HAP-1 (cell line): ENCODE measurements at regions not wholly inside any gene's neighbourhood (a gene's known extent, or its start where the extent isn't known, plus 50 kb on each side); places are given as distances from the start of the nearest gene placed in this dataset.

ENCODE experiments used
- DNase-seq, 2 experiments: peaks; one replicate each; pipeline ENCODE4 v3.0.0-alpha.2; 2016 to 2020; ENCODE audit warnings: low spot score in 2 of 2
- H3K27me3 ChIP-seq: fragments of 250-450 bp; sonication (Bioruptor Pico); 2 replicates; pipeline ENCODE4 v1.5.1; 2020; ENCODE audit warnings: low read depth, mild to moderate bottlenecking, moderate library complexity
- H3K36me3 ChIP-seq: fragments of 250-450 bp; sonication (Bioruptor Pico); replicated peaks from 2 replicates; pipeline ENCODE4 v1.5.1; 2020; ENCODE audit warnings: mild to moderate bottlenecking
- H3K4me1 ChIP-seq: fragments of 250-450 bp; sonication (Bioruptor Pico); 2 replicates; pipeline ENCODE4 v1.5.1; 2020; ENCODE audit warnings: mild to moderate bottlenecking
- H3K4me3 ChIP-seq: fragments of 250-450 bp; sonication (Bioruptor Pico); 2 replicates; pipeline ENCODE4 v1.5.1; 2020; ENCODE audit warnings: mild to moderate bottlenecking, moderate library complexity
- H3K9me3 ChIP-seq: fragments of 250-450 bp; sonication (Bioruptor Pico); 2 replicates; pipeline ENCODE4 v1.5.1; 2020; ENCODE audit warnings: mild to moderate bottlenecking, moderate library complexity
- in situ Hi-C: fragments of 300-500 bp; cut with MboI; formaldehyde crosslinking; loops from 3 replicates; pipeline ENCODE4 v1.14.3; 2020; ENCODE audit warnings: low sequenced_read_pairs, inconsistent platforms, mixed read lengths

GRCh38 chr6:968791-969190, 275.9 kb upstream of the EXOC2 start:
- Histone ChIP-seq H3K4me1 (no peaks in the 10 kb centered on the region), H3K9me3 (no peaks in the 10 kb centered on the region), H3K4me3 (no peak overlapping the region), H3K27me3 (no peaks in the 10 kb centered on the region), H3K36me3 (no peaks in the 10 kb centered on the region)
- in situ Hi-C loops: no loop called here
- no peak for DNase-seq

GRCh38 chr6:967701-968100, 274.8 kb upstream of the EXOC2 start:
- Histone ChIP-seq H3K36me3 (no peaks in the 10 kb centered on the region), H3K27me3 (no peaks in the 10 kb centered on the region), H3K9me3 (no peaks in the 10 kb centered on the region), H3K4me3 (no peak overlapping the region), H3K4me1 (no peaks in the 10 kb centered on the region)
- DNase-seq: no peak
- in situ Hi-C loops: no loop called here

GRCh38 chr6:965343-965742, 272.4 kb upstream of the EXOC2 start:
- Histone ChIP-seq H3K36me3 (no peaks in the 10 kb centered on the region), H3K4me1 (no peaks in the 10 kb centered on the region), H3K9me3 (no peaks in the 10 kb centered on the region), H3K4me3 (no peak overlapping the region), H3K27me3 (no peaks in the 10 kb centered on the region)
- in situ Hi-C loops: no loop called here
- DNase-seq: no peak

- H3K4me3 ChIP-seq: no peak overlapping the region
- H3K27me3 ChIP-seq: no peaks in the 10 kb centered on the region
- no peaks in the 10 kb centered on the region for H3K9me3 ChIP-seq
- no peaks in the 10 kb centered on the region for H3K4me1 ChIP-seq
- no peaks in the 10 kb centered on the region for H3K36me3 ChIP-seq
- no peak for DNase-seq
- in situ Hi-C loops: no loop called here
These were observed 270.5 kb upstream of the EXOC2 start for GRCh38 chr6:963456-963855.

- Histone ChIP-seq H3K4me3 (no peak overlapping the region), H3K4me1 (no peaks in the 10 kb centered on the region), H3K36me3 (no peaks in the 10 kb centered on the region), H3K9me3 (no peaks in the 10 kb centered on the region), H3K27me3 (no peaks in the 10 kb centered on the region)
- no peak for DNase-seq
- in situ Hi-C loops: no loop called here
These were observed 268.5 kb upstream of the EXOC2 start for GRCh38 chr6:961407-961960.

GRCh38 chr6:960356-960755, 267.4 kb upstream of the EXOC2 start:
- H3K9me3 ChIP-seq: no peaks in the 10 kb centered on the region
- DNase-seq: no peak
- H3K4me1 ChIP-seq: no peaks in the 10 kb centered on the region
- H3K4me3 ChIP-seq: no peak overlapping the region
- H3K27me3 ChIP-seq: no peaks in the 10 kb centered on the region
- in situ Hi-C loops: no loop called here
- H3K36me3 ChIP-seq: no peaks in the 10 kb centered on the region

GRCh38 chr6:958488-958887, 265.5 kb upstream of the EXOC2 start:
- no peak overlapping the region for H3K4me3 ChIP-seq
- H3K9me3 ChIP-seq: no peaks in the 10 kb centered on the region
- H3K36me3 ChIP-seq: no peaks in the 10 kb centered on the region
- no peak for DNase-seq
- H3K4me1 ChIP-seq: no peaks in the 10 kb centered on the region
- no peaks in the 10 kb centered on the region for H3K27me3 ChIP-seq
- in situ Hi-C loops: no loop called here

- no peaks in the 10 kb centered on the region for H3K9me3 ChIP-seq
- DNase-seq: no peak
- no peaks in the 10 kb centered on the region for H3K27me3 ChIP-seq
- in situ Hi-C loops: no loop called here
- H3K4me1 ChIP-seq: no peaks in the 10 kb centered on the region
- no peaks in the 10 kb centered on the region for H3K36me3 ChIP-seq
- no peak overlapping the region for H3K4me3 ChIP-seq
These were observed 258.7 kb upstream of the EXOC2 start for GRCh38 chr6:951399-952181.

- no peaks in the 10 kb centered on the region for H3K36me3 ChIP-seq
- in situ Hi-C loops: no loop called here
- no peak overlapping the region for H3K4me3 ChIP-seq
- H3K9me3 ChIP-seq: no peaks in the 10 kb centered on the region
- no peaks in the 10 kb centered on the region for H3K4me1 ChIP-seq
- no peaks in the 10 kb centered on the region for H3K27me3 ChIP-seq
- no peak for DNase-seq
These were observed 254.4 kb upstream of the EXOC2 start for GRCh38 chr6:947235-947934.

GRCh38 chr6:946546-946945, 253.6 kb upstream of the EXOC2 start:
- DNase-seq: no peak

GRCh38 chr6:939526-940252, 246.8 kb upstream of the EXOC2 start:
- H3K4me3 ChIP-seq: no peak overlapping the region
- H3K36me3 ChIP-seq: no peaks in the 10 kb centered on the region
- in situ Hi-C loops: no loop called here
- no peaks in the 10 kb centered on the region for H3K4me1 ChIP-seq
- no peak for DNase-seq
- no peaks in the 10 kb centered on the region for H3K27me3 ChIP-seq
- no peaks in the 10 kb centered on the region for H3K9me3 ChIP-seq

More at GRCh38 chr6:946546-946945, 253.6 kb upstream of the EXOC2 start:
- Histone ChIP-seq H3K9me3 (no peaks in the 10 kb centered on the region), H3K27me3 (no peaks in the 10 kb centered on the region), H3K4me3 (no peak overlapping the region), H3K36me3 (no peaks in the 10 kb centered on the region), H3K4me1 (no peaks in the 10 kb centered on the region)
- in situ Hi-C loops: no loop called here

GRCh38 chr6:938916-939315, 246.0 kb upstream of the EXOC2 start:
- H3K27me3 ChIP-seq: no peaks in the 10 kb centered on the region
- in situ Hi-C loops: no loop called here
- H3K4me3 ChIP-seq: no peak overlapping the region
- no peak for DNase-seq
- no peaks in the 10 kb centered on the region for H3K9me3 ChIP-seq
- H3K4me1 ChIP-seq: no peaks in the 10 kb centered on the region
- no peaks in the 10 kb centered on the region for H3K36me3 ChIP-seq

- H3K4me3 ChIP-seq: no peak overlapping the region
- DNase-seq: no peak
- H3K36me3 ChIP-seq: no peaks in the 10 kb centered on the region
- H3K27me3 ChIP-seq: no peaks in the 10 kb centered on the region
- in situ Hi-C loops: no loop called here
- no peaks in the 10 kb centered on the region for H3K4me1 ChIP-seq
- no peaks in the 10 kb centered on the region for H3K9me3 ChIP-seq
These were observed 245.4 kb upstream of the EXOC2 start for GRCh38 chr6:938271-938905.
